GM21786 (cell line): ENCODE measurements at regions not wholly inside any gene's neighbourhood (a gene's known extent, or its start where the extent isn't known, plus 50 kb on each side); places are given as distances from the start of the nearest gene placed in this dataset.

Experiments used
- ATAC-seq: cut with Tn5 transposase; IDR thresholded peaks from one replicate; pipeline ENCODE4 v1.9.1; 2021; ENCODE audit not compliant: unreplicated experiment

DNA sequence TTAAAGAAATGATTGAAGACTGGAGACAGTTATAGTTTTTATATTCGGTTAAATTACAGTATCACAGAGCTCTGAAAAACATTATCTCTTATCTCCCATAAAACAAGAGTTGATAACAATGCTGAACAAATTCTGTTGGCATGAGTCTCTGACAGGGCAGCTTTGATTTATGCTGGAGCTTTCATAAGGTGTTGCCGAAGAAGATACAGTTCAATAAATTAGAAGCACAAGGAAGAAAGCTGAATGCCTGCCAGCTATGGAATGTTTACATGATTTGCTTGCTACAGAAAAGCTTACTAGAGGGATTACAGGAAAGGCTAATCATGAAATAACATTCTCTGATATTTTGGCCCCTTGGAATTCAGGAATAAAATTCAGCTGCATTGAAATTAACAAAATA lies 431.9 kb upstream of the GJE1 start:
- no peak for ATAC-seq

- ATAC-seq, result peak; percentile 93
Observed at GRCh38 chr6:141688916-141689315, 443.8 kb upstream of the GJE1 start.

DNA sequence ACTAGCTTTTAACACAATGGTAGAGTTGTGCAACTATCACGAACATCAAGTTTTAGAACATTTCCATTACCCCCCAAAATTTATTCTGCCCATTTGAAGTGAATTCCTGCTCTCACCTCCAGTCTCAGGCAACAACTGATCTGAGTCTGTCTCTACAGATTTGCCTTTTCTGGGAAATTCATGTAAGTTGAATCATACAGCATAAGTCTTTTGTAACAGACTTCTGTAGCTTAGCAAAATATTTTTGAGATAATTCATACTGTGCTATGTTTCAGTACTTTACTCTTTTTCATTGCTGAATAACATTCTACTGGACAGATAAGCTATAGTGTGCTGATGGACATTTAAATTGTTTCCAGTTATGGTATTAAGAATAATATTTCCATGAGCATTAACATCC lies 447.3 kb upstream of the GJE1 start:
- no peak for ATAC-seq

DNA sequence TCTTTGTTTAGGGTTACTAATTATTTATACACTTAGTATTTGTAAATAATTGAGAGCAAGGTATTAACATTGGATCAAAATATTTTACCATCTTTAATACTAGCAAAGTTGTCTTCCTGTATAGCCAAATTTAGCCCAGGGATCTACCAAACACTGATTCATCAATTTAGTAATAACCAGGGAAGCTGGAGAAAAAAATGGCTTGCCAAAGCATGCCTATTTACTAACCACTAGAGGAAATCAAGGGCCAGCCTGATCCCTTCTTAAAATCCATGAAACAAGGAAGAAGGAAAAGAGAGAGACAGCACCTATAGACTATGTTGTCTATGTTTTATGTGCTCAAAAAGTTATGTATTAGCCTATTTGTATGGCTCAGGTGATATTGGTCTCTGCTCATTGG lies 450.3 kb upstream of the GJE1 start:
- no peak for ATAC-seq

GRCh38 chr6:141677598-141678211 lies 455.0 kb upstream of the GJE1 start:
- peak; percentile 62 for ATAC-seq

GRCh38 chr6:141675957-141676356 lies 456.8 kb upstream of the GJE1 start:
- no peak for ATAC-seq

GRCh38 chr6:141669141-141669540 lies 463.6 kb upstream of the GJE1 start:
- no peak for ATAC-seq

GRCh38 chr6:141667580-141668309 lies 465.0 kb upstream of the GJE1 start:
- no peak for ATAC-seq

- no peak for ATAC-seq
Observed at GRCh38 chr6:141666187-141666586, 466.5 kb upstream of the GJE1 start.

DNA sequence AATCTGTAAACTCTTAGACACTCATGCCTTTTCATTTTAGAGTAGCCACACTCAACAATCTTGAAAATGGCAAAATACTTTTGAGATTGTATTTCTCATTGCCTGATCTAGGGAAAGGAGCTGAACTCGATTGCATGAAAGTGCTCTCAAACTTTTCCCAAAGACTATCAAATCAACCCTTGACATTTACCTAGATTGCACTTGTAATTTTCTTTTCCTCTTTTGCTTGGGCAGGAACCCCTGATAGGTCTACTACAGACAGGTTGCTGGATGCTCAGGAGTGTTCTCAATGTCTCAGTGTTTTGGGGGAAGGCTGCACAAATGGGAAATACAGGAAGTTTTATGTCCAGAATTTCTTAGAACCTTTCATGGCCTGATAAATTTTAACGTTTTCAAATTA lies 468.0 kb upstream of the GJE1 start:
- ATAC-seq, result no peak

DNA sequence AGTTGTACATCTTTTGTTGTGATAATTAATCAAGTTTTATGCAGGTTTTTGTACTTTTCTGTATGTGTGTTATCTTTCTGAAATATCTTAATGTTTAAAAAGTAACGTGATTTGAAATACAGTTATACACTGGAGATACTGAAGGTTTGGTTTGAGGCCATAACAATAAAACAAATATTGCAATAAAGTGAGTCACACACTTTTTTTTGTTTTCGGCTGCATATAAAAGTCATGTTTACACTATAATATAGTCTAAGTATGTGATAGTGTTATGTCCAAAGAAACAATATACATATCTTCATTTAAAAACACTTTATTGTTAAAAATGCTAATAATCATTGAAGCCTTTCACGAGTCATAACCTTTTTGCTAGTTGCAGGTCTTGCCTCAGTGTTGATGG lies 473.1 kb upstream of the GJE1 start:
- ATAC-seq, result no peak

- no peak for ATAC-seq
Observed at GRCh38 chr6:141658696-141659095, 474.0 kb upstream of the GJE1 start.

GRCh38 chr6:141657812-141658211 lies 474.9 kb upstream of the GJE1 start:
- ATAC-seq, result no peak

DNA sequence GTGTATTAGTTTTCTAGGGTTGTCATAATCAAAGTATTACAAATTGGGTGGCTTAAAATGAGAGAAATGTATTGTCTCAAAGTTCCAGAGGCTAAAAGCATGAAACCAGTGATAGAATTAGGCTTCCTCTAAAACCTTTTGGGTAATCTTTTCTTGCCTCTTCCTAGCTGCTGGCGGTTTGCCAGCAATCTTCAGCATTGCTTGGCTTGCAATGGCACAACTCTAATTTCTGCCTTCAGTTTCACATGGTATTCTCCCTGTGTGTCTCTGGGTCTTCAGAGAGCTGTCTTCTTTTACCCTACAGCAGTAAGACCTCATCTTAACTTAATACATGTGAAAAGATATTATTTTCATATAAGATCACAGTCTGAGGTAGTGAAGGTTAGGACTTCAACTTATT lies 479.1 kb upstream of the GJE1 start:
- ATAC-seq, result no peak

GRCh38 chr6:141641951-141642350 lies 490.8 kb upstream of the GJE1 start:
- no peak for ATAC-seq

DNA sequence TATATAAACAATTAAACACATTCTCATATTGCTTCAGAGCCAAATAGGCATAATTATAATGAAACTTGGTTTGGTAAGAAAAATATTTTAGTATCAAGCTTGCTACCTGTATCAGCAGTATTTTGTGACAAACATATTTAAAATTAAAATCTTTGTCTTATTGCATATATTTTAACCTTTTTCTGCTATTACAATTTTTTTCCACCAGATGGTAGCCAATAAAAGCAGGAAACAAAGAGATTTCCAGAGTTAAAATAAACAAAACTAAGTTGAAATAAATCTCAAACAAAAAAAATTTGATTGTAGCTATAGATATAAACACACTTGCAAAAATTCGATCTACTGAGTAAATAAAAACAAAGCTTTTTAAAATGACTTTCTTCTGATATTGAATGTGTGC lies 491.3 kb upstream of the GJE1 start:
- no peak for ATAC-seq

GRCh38 chr6:141635621-141636020 lies 497.1 kb upstream of the GJE1 start:
- ATAC-seq, result no peak

GRCh38 chr6:141634269-141634668 lies 498.5 kb upstream of the GJE1 start:
- no peak for ATAC-seq

- ATAC-seq, result no peak
Observed at GRCh38 chr6:141624301-141624700, 508.4 kb upstream of the GJE1 start.

- ATAC-seq, result no peak
Observed at GRCh38 chr6:141618180-141618581, 514.5 kb upstream of the GJE1 start.

DNA sequence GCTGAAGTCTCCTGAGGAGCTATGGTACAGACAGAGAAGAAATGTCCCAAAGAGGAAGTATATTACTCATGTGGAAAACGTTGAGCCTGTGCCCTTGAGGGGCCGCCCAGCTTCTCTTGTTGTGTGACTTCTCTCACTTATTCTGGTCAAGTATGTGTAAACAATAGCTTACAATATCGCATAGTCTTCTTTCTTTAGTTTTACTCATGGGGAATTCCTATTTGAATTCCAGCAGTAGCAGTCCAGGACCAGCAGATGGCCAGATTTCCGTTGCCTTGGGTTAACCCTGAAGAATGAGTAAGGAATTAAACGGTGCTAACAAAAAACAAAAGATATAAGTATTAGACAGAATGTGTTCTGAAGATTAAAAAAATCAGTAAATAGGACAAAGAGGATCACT lies 522.0 kb upstream of the GJE1 start:
- ATAC-seq, result no peak

GRCh38 chr6:141607956-141608355 lies 524.8 kb upstream of the GJE1 start:
- no peak for ATAC-seq

DNA sequence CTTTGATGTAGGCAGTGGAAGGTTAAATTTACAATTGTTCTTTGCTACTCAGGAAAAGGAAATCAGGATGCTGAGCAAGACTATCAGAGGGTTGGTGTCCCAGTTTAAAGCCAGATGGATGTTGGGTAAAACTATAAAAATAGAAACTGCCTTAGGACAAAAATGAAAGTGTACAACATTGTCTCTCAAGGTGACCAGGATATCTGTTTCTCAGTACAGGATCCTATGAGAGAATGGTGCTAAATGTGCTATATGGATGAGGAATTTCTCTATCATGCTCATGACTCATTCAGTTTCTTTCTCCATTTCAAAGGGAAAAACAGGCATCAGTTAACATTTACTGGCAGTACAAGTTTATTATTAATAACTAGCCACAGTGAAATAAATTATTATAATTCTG lies 534.2 kb upstream of the GJE1 start:
- no peak for ATAC-seq
